ENCODE measurements at regions not wholly inside any gene's neighbourhood (a gene's known extent, or its start where the extent isn't known, plus 50 kb on each side); places are given as distances from the start of the nearest gene placed in this dataset.
"Not testable (repeated sequence)": the region's sequence is repeated elsewhere in the genome, so short reads cannot be mapped to it uniquely, and the experiment has no call there.

DNA sequence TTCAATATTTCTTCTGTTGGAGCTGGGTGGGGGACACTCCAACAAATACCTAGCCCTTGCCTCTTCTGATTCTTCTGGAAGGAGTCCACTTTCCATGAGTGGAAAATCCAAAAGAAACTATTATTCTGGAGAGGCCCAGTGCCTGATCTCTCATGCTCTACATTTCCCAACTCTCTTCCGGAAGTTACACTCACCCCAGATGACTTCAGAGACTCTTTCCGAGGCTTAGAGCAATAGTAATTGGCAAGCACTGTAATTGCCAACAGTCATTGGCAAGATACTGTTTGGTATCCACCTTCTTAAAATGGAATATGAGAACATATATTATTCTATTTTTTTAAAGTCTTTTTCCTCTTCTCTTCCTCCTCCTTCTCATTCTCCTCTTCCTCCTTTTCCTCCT is 60.5 kb upstream of the CYRIA start:
- no peak for DNase-seq (ENCODE audit: low read depth)

DNA sequence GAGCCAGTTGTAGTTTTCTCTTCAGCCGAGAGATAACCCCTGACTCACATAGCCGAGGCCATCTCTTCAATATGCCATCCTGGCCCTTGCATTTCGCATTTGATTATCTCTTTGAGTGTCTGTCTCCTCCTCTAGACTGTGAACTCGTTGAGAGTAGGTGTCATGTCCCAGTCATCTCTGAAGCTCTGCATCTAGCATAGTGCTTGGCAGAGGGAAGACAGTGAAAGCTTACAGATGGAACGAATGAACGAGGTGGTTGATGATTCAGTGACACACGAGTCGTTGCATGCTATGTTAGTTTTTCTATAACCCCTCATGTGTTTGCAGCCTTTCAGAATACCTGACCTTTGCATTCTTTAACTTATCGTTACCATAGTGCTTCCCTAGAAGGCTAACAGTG is 59.9 kb upstream of the CYRIA start:
- DNase-seq (ENCODE audit: low read depth), result no peak

DNA sequence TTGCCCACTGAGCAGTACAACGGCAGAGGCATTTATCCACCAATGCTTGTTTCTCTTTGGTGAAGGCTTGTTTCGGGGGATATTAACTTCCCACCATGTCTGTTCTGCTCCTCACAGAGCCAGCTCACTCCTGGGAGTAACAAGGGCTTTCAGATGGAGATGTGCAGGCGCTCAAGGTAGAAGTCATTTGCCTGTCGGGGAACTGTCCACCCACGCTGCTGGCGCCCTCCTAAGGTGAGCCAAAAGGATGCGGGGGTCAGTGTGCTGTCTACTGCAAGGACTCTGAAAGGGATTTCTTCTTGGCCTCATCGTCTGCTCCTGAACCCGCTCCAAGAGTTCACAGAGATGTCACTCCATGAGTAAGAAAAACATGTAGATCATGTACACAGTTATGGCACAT is 57.0 kb upstream of the CYRIA start:
- DNase-seq (ENCODE audit: low read depth), result no peak

DNA sequence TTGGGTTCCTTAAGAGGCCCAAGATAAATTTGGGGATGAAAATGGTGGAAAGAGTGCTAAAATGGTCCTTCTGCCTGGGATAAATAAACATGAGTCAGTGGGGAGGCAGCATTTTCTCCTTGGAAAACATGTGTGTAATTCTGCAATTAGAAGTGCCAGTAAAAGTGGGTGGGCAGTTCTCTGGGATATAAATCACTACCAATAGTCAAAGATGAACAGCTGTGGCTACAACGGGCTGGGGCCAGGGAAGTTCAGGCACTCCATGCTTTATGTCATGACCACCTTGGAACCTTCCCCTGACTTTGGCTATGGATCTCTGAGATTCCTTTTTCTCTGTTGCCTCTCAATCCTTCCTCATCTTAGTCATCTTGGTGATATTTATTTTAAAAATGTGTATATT is 56.5 kb upstream of the CYRIA start:
- DNase-seq (ENCODE audit: low read depth), result no peak

DNA sequence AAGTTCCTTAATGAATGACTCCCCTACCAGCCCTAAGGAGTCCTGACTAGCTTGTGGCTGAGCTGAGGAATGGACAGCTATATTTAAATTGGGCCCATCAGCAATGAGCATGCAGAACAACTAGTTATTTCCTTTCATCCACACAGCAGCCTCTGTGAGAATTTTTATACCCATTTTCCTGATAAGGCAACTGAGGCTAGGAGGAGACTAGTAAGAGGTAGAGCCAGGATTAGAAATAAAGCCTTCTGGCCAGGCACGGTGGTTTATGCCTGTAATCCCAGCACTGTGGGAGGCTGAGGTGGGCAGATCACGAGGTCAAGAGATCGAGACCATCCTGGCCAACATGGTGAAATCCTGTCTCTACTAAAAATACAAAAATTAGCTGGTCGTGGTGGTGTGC is 55.9 kb upstream of the CYRIA start:
- DNase-seq (ENCODE audit: low read depth), result not testable (repeated sequence)

DNA sequence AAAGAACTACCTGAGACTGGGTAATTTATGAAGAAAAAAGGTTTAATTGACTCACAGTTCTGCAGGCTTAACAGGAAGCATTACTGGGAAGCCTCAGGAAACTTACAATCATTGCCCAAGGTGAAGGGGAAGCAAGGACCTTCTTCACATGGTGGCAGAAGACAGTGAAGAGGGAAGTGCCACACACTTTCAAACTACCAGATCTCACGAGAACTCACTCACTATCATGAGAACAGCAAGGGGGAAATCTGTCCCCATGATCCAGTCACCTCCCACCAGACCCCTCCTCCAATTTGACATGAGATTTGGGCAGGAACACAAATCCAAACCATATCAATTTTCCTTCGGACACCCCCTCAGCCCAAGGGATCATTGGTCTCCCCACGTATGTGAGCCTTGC is 55.1 kb upstream of the CYRIA start:
- DNase-seq (ENCODE audit: low read depth), result not testable (repeated sequence)

DNA sequence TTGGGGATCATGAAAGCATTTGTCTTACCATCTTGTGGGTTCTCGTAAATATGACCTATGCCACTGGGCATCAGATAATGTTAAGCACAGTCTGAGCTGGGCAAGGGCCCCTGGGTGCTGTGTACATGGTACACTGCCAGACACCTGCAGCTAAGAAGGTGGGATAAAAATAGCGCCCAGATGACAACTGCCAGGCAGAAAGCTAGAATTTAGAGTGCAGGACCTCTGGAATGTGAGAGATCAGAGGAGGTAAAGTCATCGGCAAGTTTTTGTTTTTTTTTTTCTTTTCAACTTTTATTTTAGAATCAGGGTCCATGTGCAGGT is 53.8 kb upstream of the CYRIA start:
- no peak for DNase-seq (ENCODE audit: low read depth)

DNA sequence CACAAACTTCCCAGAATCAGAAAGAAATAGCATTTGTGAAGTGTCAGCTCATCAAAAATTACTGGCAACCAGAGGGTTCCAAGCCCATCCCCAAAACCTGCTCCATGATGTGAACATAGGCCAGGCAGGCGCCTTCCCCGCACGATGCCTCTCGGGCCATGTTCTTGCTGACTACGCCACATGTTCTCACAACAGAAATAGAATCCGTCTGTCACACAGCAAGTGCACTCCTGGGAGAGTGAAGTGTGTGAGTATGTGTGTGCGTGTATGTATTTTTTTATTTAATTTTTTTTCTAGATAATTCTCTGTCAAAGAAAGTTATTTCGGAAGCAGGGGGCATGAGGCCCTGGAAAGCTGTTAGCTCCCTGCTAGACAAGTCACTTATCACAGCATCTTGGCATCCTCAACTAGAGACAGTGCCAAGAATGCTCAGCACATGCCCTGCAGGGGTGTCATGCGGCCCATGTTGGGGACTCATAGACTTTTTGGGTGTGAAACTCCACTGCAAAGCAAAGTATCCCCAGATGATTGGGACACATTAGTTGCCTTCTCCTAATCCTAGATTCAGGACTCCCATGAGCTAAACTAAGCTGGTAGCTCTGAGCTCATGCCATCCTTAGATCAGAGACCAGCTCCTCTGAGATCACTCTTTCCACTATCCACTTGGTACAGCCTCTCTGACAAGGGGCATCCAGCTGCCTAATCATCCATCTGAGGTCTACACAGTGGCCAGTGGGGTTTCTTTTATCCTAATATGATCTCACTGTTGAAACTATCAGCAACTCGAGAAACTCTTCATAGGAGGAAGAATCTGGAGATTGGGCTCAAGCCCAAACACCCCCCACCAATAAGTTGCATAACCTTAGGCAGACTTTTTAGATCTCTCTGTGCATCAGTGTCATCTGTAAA is 53.2 kb upstream of the CYRIA start:
- no peak for DNase-seq (ENCODE audit: low read depth)

DNA sequence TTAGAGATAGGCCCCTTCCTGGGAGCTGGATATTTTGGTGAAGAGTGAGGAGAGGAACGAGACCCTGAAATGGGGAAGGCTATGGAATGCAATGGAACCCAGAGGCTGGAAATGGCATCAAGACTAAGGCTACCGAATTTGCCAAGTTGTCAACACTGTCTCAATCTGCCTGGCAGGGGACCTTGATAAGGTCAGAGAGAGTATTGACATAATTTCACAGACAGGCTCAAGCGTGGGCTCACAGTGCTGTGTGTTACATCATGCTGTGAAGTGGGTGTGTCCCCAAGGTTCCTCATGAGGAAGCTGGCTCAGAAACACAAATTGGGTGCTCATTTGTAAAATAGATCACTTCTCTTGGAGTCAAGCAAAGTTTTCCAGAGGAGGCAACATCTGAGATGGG is 51.8 kb upstream of the CYRIA start:
- no peak for DNase-seq (ENCODE audit: low read depth)

DNA sequence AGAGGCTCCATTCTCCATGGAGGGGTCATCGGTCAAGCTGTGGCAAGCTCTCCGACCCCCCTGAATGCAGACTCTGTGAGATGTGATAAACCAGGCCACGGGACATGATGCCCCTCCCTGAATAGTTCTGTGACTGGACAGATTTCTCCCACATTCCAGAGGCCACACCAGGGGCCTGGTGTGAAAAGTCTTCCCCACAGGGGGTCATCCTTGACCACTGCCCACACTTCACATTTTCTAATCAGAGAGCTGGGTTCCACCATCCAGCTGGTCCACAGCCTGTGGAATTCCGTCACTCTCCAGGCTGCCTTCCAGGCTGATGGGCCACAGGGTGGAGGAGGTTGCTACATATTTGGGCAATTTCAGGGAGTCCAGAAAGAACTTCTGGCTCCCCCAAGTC is 51.3 kb upstream of the CYRIA start:
- no peak for DNase-seq (ENCODE audit: low read depth)

DNA sequence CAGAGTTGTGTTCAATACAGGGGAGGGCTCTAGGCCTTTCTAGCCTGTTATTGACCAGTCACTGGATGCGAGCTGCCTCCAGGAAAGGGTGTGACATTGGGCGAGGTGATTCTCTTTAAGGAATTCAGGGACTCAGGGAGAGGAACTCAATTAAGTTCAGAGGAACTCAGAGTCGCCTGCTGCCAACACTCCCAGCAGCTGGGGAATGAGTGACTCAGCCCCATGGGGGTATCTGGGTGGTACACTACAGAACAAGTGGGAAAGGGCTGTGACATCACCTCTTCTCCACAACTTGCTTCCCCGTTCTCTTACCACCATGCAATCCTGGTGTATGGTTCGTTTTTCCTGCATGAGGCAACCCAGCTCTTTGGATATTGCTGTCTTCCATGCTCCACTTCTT is 50.4 kb upstream of the CYRIA start:
- no peak for DNase-seq (ENCODE audit: low read depth)
